CD14-positive monocyte (primary cell): ENCODE measurements at regions not wholly inside any gene's neighbourhood (a gene's known extent, or its start where the extent isn't known, plus 50 kb on each side); places are given as distances from the start of the nearest gene placed in this dataset.

Experiments
- DNase-seq, 3 donors: peaks; one replicate each; pipeline ENCODE4 v3.0.0-alpha.2; 2011 to 2022
- H2AFZ ChIP-seq: 2 replicates; pipeline ENCODE4 v1.6.0; 2012; ENCODE audit warnings: mild to moderate bottlenecking, low read depth, low read length, inconsistent platforms; ENCODE audit not compliant: insufficient read depth, poor library complexity, severe bottlenecking
- H3K27ac ChIP-seq, 2 donors: 1 replicate in 1 of 2; 2 replicates in 1 of 2; pipeline ENCODE4 v1.5.1; 2012 to 2013; ENCODE audit warnings: low read length in 2 of 2, control low read depth in 1 of 2, inconsistent platforms in 1 of 2, low read depth in 1 of 2, mild to moderate bottlenecking in 1 of 2
- H3K27me3 ChIP-seq, 2 donors: one replicate each; pipeline versions ENCODE4 v1.6.0 to v1.6.1; 2011 to 2013; ENCODE audit warnings: low read length in 2 of 2; ENCODE audit not compliant: control insufficient read depth in 2 of 2, insufficient read depth in 2 of 2
- H3K36me3 ChIP-seq, 2 donors: replicated peaks in 1 of 2; 1 replicate in 1 of 2; 2 replicates in 1 of 2; pipeline versions ENCODE4 v1.5.1 to v1.6.1; 2012 to 2013; ENCODE audit warnings: low read length in 2 of 2, control low read depth in 1 of 2, inconsistent platforms in 1 of 2, mild to moderate bottlenecking in 1 of 2; ENCODE audit not compliant: insufficient read depth in 2 of 2, control insufficient read depth in 1 of 2
- H3K4me1 ChIP-seq, 2 donors: 1 replicate in 1 of 2; 2 replicates in 1 of 2; pipeline versions ENCODE4 v1.5.1 to v1.6.1; 2012 to 2013; ENCODE audit warnings: low read length in 2 of 2, control low read depth in 1 of 2, inconsistent platforms in 1 of 2, mild to moderate bottlenecking in 1 of 2, moderate library complexity in 1 of 2; ENCODE audit not compliant: insufficient read depth in 2 of 2, control insufficient read depth in 1 of 2
- H3K4me2 ChIP-seq: replicated peaks from 2 replicates; pipeline ENCODE3; 2012; ENCODE audit warnings: low read length, moderate library complexity, mild to moderate bottlenecking; ENCODE audit not compliant: poor library complexity, severe bottlenecking; ENCODE audit errors: extremely low read depth
- H3K4me3 ChIP-seq, 3 experiments: fragments of 200-600 bp in 1 of 3; sonication (generic) in 1 of 3; replicated peaks in 1 of 3; 1 replicate in 2 of 3; 2 replicates in 1 of 3; pipeline ENCODE4 v1.5.1; 2011 to 2013; ENCODE audit warnings: low read length in 3 of 3, mild to moderate bottlenecking in 3 of 3, control low read depth in 2 of 3, low read depth in 2 of 3, inconsistent platforms in 1 of 3, moderate library complexity in 1 of 3
- H3K79me2 ChIP-seq: 2 replicates; pipeline ENCODE4 v1.6.0; 2012; ENCODE audit warnings: mild to moderate bottlenecking, control low read depth, inconsistent platforms, low read length, moderate library complexity; ENCODE audit not compliant: insufficient read depth
- H3K9ac ChIP-seq: 2 replicates; pipeline ENCODE4 v1.6.0; 2017; ENCODE audit warnings: low read length, mild to moderate bottlenecking; ENCODE audit not compliant: insufficient read depth, poor library complexity, severe bottlenecking
- H3K9me3 ChIP-seq, 2 donors: replicated peaks in 1 of 2; 1 replicate in 1 of 2; 2 replicates in 1 of 2; pipeline versions ENCODE4 v1.5.1 to v1.6.1; 2012 to 2013; ENCODE audit warnings: low read length in 2 of 2, control low read depth in 1 of 2; ENCODE audit not compliant: control insufficient read depth in 1 of 2, insufficient read depth in 1 of 2
- H4K20me1 ChIP-seq: 2 replicates; pipeline ENCODE4 v1.6.0; 2012; ENCODE audit warnings: mild to moderate bottlenecking, low read length, control low read depth, moderate library complexity; ENCODE audit not compliant: insufficient read depth
- H3K27ac Mint-ChIP-seq, 7 donors: one replicate each; pipeline ENCODE4 v1.8.0; 2020; ENCODE audit warnings: mild to moderate bottlenecking in 7 of 7, mixed read lengths in 7 of 7, moderate library complexity in 6 of 7, inconsistent platforms in 2 of 7
- H3K27me3 Mint-ChIP-seq, 3 donors: one replicate each; pipeline ENCODE4 v1.8.0; 2021 to 2022; ENCODE audit warnings: low read depth in 3 of 3, mild to moderate bottlenecking in 3 of 3, mixed read lengths in 3 of 3, moderate library complexity in 3 of 3, inconsistent platforms in 1 of 3
- H3K36me3 Mint-ChIP-seq, 2 donors: one replicate each; pipeline ENCODE4 v1.8.0; 2020; ENCODE audit warnings: mixed read lengths in 2 of 2, inconsistent platforms in 1 of 2, mild to moderate bottlenecking in 1 of 2
- H3K4me1 Mint-ChIP-seq: one replicate; pipeline ENCODE4 v1.8.0; 2020; ENCODE audit warnings: mild to moderate bottlenecking, mixed read lengths
- H3K4me3 Mint-ChIP-seq, 2 donors: one replicate each; pipeline ENCODE4 v1.8.0; 2020; ENCODE audit warnings: mild to moderate bottlenecking in 2 of 2, mixed read lengths in 2 of 2, moderate library complexity in 1 of 2
- H3K9me3 Mint-ChIP-seq, 7 donors: one replicate each; pipeline ENCODE4 v1.8.0; 2020 to 2022; ENCODE audit warnings: mixed read lengths in 7 of 7, mild to moderate bottlenecking in 6 of 7, moderate library complexity in 6 of 7, inconsistent platforms in 2 of 7
- WGBS: methylation state at CpG from one replicate; pipeline ENCODE4 v1.1.5; 2013; ENCODE audit warnings: missing lambda C conversion rate; ENCODE audit not compliant: insufficient coverage; 5-methylcytosine and 5-hydroxymethylcytosine counted together
- intact Hi-C, 2 donors: fragments of 100-400 bp; cut with micrococcal nuclease; formaldehyde crosslinking; loops; one replicate each; pipeline versions ENCODE4 v1.15.0 to v1.15.1; 2023
- TF ChIP-seq, protein P1 (sequence below): fragments of 200-600 bp; IDR thresholded peaks from one replicate; pipeline ENCODE4 v1.8.0; 2022; ENCODE audit warnings: antibody characterized with exemption, mild to moderate bottlenecking

DNA sequence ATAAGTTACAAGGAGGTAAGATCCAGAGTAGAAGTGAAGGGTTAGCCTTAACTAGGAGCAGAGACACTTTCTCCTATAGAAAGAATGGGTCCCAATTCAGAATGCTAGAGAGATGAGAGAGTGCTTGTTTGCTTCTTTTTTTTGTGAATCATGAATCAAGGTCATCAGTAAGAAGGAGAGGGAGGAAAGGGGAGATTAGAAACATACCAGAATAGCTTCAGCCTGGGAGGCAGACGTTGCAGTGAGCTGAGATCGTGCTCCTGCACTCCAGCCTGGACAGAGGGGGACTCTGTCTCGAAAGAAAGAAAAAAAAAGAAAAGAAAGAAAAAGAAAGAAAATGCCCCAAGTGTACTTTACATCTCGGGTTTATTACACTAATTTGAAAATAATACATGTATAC lies 55.8 kb upstream of the SLC35F5 start:
- intact Hi-C loops: no loop called here

DNA sequence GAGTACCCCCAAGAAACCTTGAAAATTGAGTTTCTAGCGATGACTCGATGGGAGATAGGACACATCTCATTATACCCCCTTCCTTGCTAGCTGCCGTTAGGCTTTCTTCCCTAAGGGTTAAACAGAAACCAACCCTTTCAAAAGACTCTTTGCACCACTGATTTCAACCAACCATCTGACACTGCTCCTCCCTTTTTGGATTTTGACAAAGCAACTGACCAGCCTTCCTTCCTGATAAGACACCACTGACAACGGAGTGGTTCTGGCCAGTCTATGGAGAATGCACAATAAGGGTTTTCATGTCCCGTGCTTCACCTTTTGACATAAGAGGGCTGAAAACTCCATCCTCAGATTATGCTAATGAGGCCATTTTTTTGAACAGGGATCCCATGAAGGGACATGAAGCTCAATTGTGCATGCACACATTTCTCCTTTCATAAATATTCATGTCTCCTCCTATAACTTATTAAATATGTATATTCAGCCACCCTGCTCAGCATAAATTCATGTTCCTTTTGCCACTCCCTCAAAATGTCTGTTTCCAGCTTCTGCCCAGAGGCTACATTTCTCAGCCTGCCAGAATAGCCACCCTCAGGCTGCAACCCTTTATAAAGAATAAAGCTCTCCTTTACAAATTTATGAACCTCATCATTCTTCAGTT lies 52.8 kb upstream of the SLC35F5 start:
- Histone ChIP-seq H4K20me1 (no peaks in the 10 kb centered on the region), H3K4me3 (no peak overlapping the region), H3K27me3 (no peaks in the 10 kb centered on the region), H3K79me2 (no peaks in the 10 kb centered on the region), H2AFZ (no peak overlapping the region), H3K27ac (no peak overlapping the region), H3K9me3 (no peaks in the 10 kb centered on the region), H3K4me1 (no peaks in the 10 kb centered on the region), H3K36me3 (no peaks in the 10 kb centered on the region), H3K4me2 (no peak overlapping the region), H3K9ac (no peak overlapping the region)
- DNase-seq: no peak
- H3K4me3 Mint-ChIP-seq: no peak overlapping the region
- TF ChIP-seq, protein P1, sequence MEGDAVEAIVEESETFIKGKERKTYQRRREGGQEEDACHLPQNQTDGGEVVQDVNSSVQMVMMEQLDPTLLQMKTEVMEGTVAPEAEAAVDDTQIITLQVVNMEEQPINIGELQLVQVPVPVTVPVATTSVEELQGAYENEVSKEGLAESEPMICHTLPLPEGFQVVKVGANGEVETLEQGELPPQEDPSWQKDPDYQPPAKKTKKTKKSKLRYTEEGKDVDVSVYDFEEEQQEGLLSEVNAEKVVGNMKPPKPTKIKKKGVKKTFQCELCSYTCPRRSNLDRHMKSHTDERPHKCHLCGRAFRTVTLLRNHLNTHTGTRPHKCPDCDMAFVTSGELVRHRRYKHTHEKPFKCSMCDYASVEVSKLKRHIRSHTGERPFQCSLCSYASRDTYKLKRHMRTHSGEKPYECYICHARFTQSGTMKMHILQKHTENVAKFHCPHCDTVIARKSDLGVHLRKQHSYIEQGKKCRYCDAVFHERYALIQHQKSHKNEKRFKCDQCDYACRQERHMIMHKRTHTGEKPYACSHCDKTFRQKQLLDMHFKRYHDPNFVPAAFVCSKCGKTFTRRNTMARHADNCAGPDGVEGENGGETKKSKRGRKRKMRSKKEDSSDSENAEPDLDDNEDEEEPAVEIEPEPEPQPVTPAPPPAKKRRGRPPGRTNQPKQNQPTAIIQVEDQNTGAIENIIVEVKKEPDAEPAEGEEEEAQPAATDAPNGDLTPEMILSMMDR: no peak
- H3K27ac Mint-ChIP-seq: no peak overlapping the region
- 95% methylated on average over 4 of the region's 5 CpGs for whole genome bisulfite sequencing
- peaks cover 0 to 3% (median 0%) of the 10 kb centered on the region in 3 donors for H3K27me3 Mint-ChIP-seq
- no peaks in the 10 kb centered on the region for H3K36me3 Mint-ChIP-seq
- H3K9me3 Mint-ChIP-seq: peaks cover 0 to 13% (median 4%) of the 10 kb centered on the region in 7 donors
- intact Hi-C loops: no loop called here
- H3K4me1 Mint-ChIP-seq: no peaks in the 10 kb centered on the region

More for the DNA sequence above, 55.8 kb upstream of the SLC35F5 start:
- DNase-seq: no peak
- H3K27ac ChIP-seq: no peak overlapping the region
- H4K20me1 ChIP-seq: no peaks in the 10 kb centered on the region
- Mint-ChIP-seq H3K9me3 (peaks cover 0 to 13% (median 4%) of the 10 kb centered on the region in 7 donors), H3K27ac (no peak overlapping the region), H3K36me3 (no peaks in the 10 kb centered on the region), H3K4me1 (no peaks in the 10 kb centered on the region), H3K4me3 (no peak overlapping the region), H3K27me3 (peaks cover 0 to 3% (median 0%) of the 10 kb centered on the region in 3 donors)
- H3K4me3 ChIP-seq: no peak overlapping the region
- no peaks in the 10 kb centered on the region for H3K36me3 ChIP-seq
- no peaks in the 10 kb centered on the region for H3K79me2 ChIP-seq
- H2AFZ ChIP-seq: no peak overlapping the region
- TF ChIP-seq, protein P1: no peak
- H3K9ac ChIP-seq: no peak overlapping the region
- H3K9me3 ChIP-seq: no peaks in the 10 kb centered on the region
- H3K27me3 ChIP-seq: no peaks in the 10 kb centered on the region
- H3K4me1 ChIP-seq: no peaks in the 10 kb centered on the region
- no CpG with 5 or more reads among the region's 4 CpGs for WGBS
- H3K4me2 ChIP-seq: no peak overlapping the region
